GM12878 (cell line): ENCODE measurements at regions not wholly inside any gene's neighbourhood (a gene's known extent, or its start where the extent isn't known, plus 50 kb on each side); places are given as distances from the start of the nearest gene placed in this dataset.

Experiments
- ATAC-seq: fragments of 200-7000 bp; cut with Tn5 transposase; 3 replicates; pipeline ENCODE4 v1.9.1; 2020; ENCODE audit warnings: mild to moderate bottlenecking, moderate library complexity
- BruUV-seq: library from RNA; stranded (reverse); fragments of 400-500 nt; replicated peaks from 2 replicates; lab custom pipeline; 2021; lab: Mats Ljungman, UMichigan
- CTCF ChIA-PET: fragments of 300-600 bp; sonication (Branson Sonifier 250); formaldehyde crosslinking; extraction: SDS; loops from one replicate; lab custom pipeline; 2021; ENCODE audit warnings: inconsistent platforms; lab: Yijun Ruan, JAX
- POLR2A ChIA-PET: fragments of 350-600 bp; formaldehyde crosslinking; extraction: SDS; loops from one replicate; lab custom pipeline; 2021; ENCODE audit warnings: inconsistent platforms; lab: Charles Lee
- RAD21 ChIA-PET: fragments of 300-600 bp; sonication (Branson Sonifier 250); formaldehyde crosslinking; loops from one replicate; lab custom pipeline; 2023; ENCODE audit warnings: antibody characterized with exemption; ENCODE audit not compliant: unreplicated experiment; lab: Charles Lee
- SMC1A ChIA-PET: fragments of 300-600 bp; sonication (Branson Sonifier 250); formaldehyde crosslinking; loops from one replicate; lab custom pipeline; 2023; ENCODE audit not compliant: unreplicated experiment, uncharacterized antibody; lab: Charles Lee
- DNase-seq: peaks from one replicate; pipeline ENCODE4 v3.0.0-alpha.2; 2011; ENCODE audit warnings: low read depth, low spot score
- FAIRE-seq: peaks from 3 replicates; lab custom pipeline; 2011; peaks lifted over from hg19 to GRCh38; lab: Jason Lieb, UNC
- H2AFZ ChIP-seq: 2 replicates; pipeline ENCODE4 v1.6.0; 2011; ENCODE audit warnings: low read depth, low read length, control low read depth; ENCODE audit not compliant: control insufficient read depth
- H3K27ac ChIP-seq: 2 replicates; pipeline ENCODE4 v1.5.1; 2011; ENCODE audit warnings: control low read depth; ENCODE audit not compliant: control insufficient read depth, insufficient read depth
- H3K27me3 ChIP-seq, 2 experiments: replicated peaks in 1 of 2; 2 replicates each; pipeline versions ENCODE4 v1.6.0 to v1.6.1; 2011; ENCODE audit warnings: low read length in 1 of 2; ENCODE audit not compliant: control insufficient read depth in 2 of 2, insufficient read depth in 2 of 2
- H3K36me3 ChIP-seq, 2 experiments: 2 replicates each; pipeline ENCODE4 v1.5.1; 2011; ENCODE audit warnings: low read length in 1 of 2; ENCODE audit not compliant: control insufficient read depth in 2 of 2, insufficient read depth in 2 of 2
- H3K4me1 ChIP-seq: 2 replicates; pipeline ENCODE4 v1.6.1; 2011; ENCODE audit warnings: mild to moderate bottlenecking, low read length, moderate library complexity, mixed read lengths; ENCODE audit not compliant: control insufficient read depth, insufficient read depth
- H3K4me2 ChIP-seq: 2 replicates; pipeline ENCODE4 v1.6.0; 2011; ENCODE audit warnings: control low read depth; ENCODE audit not compliant: control insufficient read depth, insufficient read depth
- H3K4me3 ChIP-seq: fragments of 200-600 bp; sonication (generic); 2 replicates; pipeline ENCODE4 v1.5.1; 2016
- H3K79me2 ChIP-seq: 2 replicates; pipeline ENCODE4 v1.6.0; 2011; ENCODE audit warnings: low read length; ENCODE audit not compliant: control insufficient read depth, insufficient read depth
- H3K9ac ChIP-seq: 2 replicates; pipeline ENCODE4 v1.8.0; 2011; ENCODE audit warnings: low read length, control low read depth, mixed read lengths; ENCODE audit not compliant: control insufficient read depth, insufficient read depth
- H3K9me3 ChIP-seq: replicated peaks from 3 replicates; pipeline ENCODE4 v1.5.1; 2011; ENCODE audit warnings: mild to moderate bottlenecking, low read length; ENCODE audit not compliant: control insufficient read depth, insufficient read depth
- H4K20me1 ChIP-seq: 2 replicates; pipeline ENCODE4 v1.6.0; 2011; ENCODE audit not compliant: control insufficient read depth, insufficient read depth
- ZBED1 ChIP-seq: IDR thresholded peaks from 2 replicates; pipeline ENCODE4 v1.6.1; 2016; ENCODE audit warnings: borderline replicate concordance
- WGBS: methylation state at CpG from one replicate; pipeline ENCODE4 v1.1.6; 2016; ENCODE audit warnings: low lambda C conversion rate; ENCODE audit not compliant: insufficient replicate concordance, insufficient coverage; ENCODE audit errors: missing lambda C conversion rate; 5-methylcytosine and 5-hydroxymethylcytosine counted together
- in situ Hi-C: fragments of 300-500 bp; cut with MboI; formaldehyde crosslinking; loops from 9 replicates; pipeline ENCODE4 v1.14.3; 2018; ENCODE audit warnings: mixed read lengths
- intact Hi-C: fragments of 100-400 bp; cut with micrococcal nuclease; formaldehyde crosslinking; loops from one replicate; pipeline ENCODE4 v1.14.2; 2022; ENCODE audit not compliant: unreplicated experiment
- TF ChIP-seq, protein P1 (sequence below): fragments of 150-350 bp; IDR thresholded peaks from 2 replicates; pipeline ENCODE4 v1.6.1; 2016; ENCODE audit warnings: low read depth, low read length
- TF ChIP-seq, protein P2 (sequence below): fragments of 450-650 bp; IDR thresholded peaks from 2 replicates; pipeline ENCODE4 v1.6.1; 2016; ENCODE audit warnings: mild to moderate bottlenecking, moderate library complexity, borderline replicate concordance
- TF ChIP-seq, protein P3 (sequence below): fragments of 450-650 bp; IDR thresholded peaks from 2 replicates; pipeline ENCODE4 v1.6.1; 2016; ENCODE audit warnings: mild to moderate bottlenecking

DNA sequence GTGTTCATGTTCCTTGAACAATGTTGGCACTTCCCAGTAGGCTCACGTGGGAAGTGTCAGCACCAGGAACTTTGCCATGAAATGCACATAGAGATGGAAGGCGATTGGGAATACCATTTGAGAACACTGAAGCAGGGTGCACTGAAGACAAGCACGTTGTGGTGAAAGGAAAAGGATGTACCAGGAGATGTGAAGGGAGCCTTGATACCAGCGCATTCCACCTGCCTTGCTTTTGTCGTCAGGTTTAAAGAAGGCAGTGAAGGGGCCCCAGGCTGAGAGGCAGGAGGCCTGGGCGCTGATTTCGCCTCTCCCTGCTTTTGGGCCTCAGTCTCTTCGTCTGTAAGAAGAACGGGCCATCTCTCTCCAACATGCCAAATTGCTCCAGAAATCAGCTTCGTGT is 194.5 kb upstream of the HES1 start:
- Histone ChIP-seq H3K4me1 (no peaks in the 10 kb centered on the region), H4K20me1 (no peaks in the 10 kb centered on the region; the same call in 1 of the 2 replicates), H3K27me3 (no peaks in the 10 kb centered on the region; a peak in 1 of 4 replicates), H3K4me3 (no peak overlapping the region), H2AFZ (no peak overlapping the region), H3K27ac (no peak overlapping the region), H3K9me3 (no peaks in the 10 kb centered on the region), H3K4me2 (no peak overlapping the region), H3K79me2 (no peaks in the 10 kb centered on the region), H3K9ac (no peak overlapping the region), H3K36me3 (no peaks in the 10 kb centered on the region)
- TF ChIP-seq, protein P1, sequence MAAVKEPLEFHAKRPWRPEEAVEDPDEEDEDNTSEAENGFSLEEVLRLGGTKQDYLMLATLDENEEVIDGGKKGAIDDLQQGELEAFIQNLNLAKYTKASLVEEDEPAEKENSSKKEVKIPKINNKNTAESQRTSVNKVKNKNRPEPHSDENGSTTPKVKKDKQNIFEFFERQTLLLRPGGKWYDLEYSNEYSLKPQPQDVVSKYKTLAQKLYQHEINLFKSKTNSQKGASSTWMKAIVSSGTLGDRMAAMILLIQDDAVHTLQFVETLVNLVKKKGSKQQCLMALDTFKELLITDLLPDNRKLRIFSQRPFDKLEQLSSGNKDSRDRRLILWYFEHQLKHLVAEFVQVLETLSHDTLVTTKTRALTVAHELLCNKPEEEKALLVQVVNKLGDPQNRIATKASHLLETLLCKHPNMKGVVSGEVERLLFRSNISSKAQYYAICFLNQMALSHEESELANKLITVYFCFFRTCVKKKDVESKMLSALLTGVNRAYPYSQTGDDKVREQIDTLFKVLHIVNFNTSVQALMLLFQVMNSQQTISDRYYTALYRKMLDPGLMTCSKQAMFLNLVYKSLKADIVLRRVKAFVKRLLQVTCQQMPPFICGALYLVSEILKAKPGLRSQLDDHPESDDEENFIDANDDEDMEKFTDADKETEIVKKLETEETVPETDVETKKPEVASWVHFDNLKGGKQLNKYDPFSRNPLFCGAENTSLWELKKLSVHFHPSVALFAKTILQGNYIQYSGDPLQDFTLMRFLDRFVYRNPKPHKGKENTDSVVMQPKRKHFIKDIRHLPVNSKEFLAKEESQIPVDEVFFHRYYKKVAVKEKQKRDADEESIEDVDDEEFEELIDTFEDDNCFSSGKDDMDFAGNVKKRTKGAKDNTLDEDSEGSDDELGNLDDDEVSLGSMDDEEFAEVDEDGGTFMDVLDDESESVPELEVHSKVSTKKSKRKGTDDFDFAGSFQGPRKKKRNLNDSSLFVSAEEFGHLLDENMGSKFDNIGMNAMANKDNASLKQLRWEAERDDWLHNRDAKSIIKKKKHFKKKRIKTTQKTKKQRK = no peak
- TF ChIP-seq, protein P2, sequence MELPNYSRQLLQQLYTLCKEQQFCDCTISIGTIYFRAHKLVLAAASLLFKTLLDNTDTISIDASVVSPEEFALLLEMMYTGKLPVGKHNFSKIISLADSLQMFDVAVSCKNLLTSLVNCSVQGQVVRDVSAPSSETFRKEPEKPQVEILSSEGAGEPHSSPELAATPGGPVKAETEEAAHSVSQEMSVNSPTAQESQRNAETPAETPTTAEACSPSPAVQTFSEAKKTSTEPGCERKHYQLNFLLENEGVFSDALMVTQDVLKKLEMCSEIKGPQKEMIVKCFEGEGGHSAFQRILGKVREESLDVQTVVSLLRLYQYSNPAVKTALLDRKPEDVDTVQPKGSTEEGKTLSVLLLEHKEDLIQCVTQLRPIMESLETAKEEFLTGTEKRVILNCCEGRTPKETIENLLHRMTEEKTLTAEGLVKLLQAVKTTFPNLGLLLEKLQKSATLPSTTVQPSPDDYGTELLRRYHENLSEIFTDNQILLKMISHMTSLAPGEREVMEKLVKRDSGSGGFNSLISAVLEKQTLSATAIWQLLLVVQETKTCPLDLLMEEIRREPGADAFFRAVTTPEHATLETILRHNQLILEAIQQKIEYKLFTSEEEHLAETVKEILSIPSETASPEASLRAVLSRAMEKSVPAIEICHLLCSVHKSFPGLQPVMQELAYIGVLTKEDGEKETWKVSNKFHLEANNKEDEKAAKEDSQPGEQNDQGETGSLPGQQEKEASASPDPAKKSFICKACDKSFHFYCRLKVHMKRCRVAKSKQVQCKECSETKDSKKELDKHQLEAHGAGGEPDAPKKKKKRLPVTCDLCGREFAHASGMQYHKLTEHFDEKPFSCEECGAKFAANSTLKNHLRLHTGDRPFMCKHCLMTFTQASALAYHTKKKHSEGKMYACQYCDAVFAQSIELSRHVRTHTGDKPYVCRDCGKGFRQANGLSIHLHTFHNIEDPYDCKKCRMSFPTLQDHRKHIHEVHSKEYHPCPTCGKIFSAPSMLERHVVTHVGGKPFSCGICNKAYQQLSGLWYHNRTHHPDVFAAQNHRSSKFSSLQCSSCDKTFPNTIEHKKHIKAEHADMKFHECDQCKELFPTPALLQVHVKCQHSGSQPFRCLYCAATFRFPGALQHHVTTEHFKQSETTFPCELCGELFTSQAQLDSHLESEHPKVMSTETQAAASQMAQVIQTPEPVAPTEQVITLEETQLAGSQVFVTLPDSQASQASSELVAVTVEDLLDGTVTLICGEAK = no peak
- TF ChIP-seq, protein P3, sequence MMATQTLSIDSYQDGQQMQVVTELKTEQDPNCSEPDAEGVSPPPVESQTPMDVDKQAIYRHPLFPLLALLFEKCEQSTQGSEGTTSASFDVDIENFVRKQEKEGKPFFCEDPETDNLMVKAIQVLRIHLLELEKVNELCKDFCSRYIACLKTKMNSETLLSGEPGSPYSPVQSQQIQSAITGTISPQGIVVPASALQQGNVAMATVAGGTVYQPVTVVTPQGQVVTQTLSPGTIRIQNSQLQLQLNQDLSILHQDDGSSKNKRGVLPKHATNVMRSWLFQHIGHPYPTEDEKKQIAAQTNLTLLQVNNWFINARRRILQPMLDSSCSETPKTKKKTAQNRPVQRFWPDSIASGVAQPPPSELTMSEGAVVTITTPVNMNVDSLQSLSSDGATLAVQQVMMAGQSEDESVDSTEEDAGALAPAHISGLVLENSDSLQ = no peak
- TF ChIP-seq ZBED1 = no peak
- in situ Hi-C loops (no loop called here), intact Hi-C loops (no loop called here)
- RAD21 ChIA-PET = no interaction called here
- POLR2A ChIA-PET = no interaction called here
- ATAC-seq (no peak), FAIRE-seq (no peak), DNase-seq (no peak)
- CTCF ChIA-PET = no interaction called here
- SMC1A ChIA-PET = no interaction called here
- 64% methylated on average over 10 of the region's 10 CpGs for WGBS
- no TSS peak for BruUV-seq
